OCI-LY7 (cell line): ENCODE measurements at regions not wholly inside any gene's neighbourhood (a gene's known extent, or its start where the extent isn't known, plus 50 kb on each side); places are given as distances from the start of the nearest gene placed in this dataset.

Experiments
- BruUV-seq: library from RNA; stranded (reverse); fragments of 400-500 nt; replicated peaks from 2 replicates; lab custom pipeline; 2021; lab: Mats Ljungman, UMichigan
- CTCF ChIA-PET: fragments of 300-600 bp; sonication (Branson Sonifier 250); formaldehyde crosslinking; loops from one replicate; lab custom pipeline; 2022; ENCODE audit warnings: antibody characterized with exemption; ENCODE audit not compliant: unreplicated experiment; lab: Charles Lee
- POLR2A ChIA-PET: fragments of 300-600 bp; sonication (Branson Sonifier 250); formaldehyde crosslinking; loops from one replicate; lab custom pipeline; 2022; ENCODE audit warnings: antibody characterized with exemption; lab: Charles Lee
- DNase-seq: peaks from one replicate; pipeline ENCODE4 v3.0.0-alpha.2; 2015; ENCODE audit warnings: low spot score
- H2AFZ ChIP-seq: fragments of 200-600 bp; sonication (generic), shearing (Covaris generic); 2 replicates; pipeline ENCODE4 v1.6.1; 2014; ENCODE audit warnings: mild to moderate bottlenecking, antibody characterized with exemption, low read length, moderate library complexity
- H3K27ac ChIP-seq: fragments of 200-600 bp; sonication (generic); 2 replicates; pipeline ENCODE4 v1.5.1; 2014; ENCODE audit warnings: mixed run types, low read depth, mild to moderate bottlenecking, moderate library complexity, low read length, inconsistent platforms; ENCODE audit not compliant: poor library complexity, severe bottlenecking
- H3K36me3 ChIP-seq: fragments of 200-600 bp; sonication (generic); 2 replicates; pipeline ENCODE4 v1.6.1; 2014; ENCODE audit warnings: mild to moderate bottlenecking, antibody characterized with exemption, low read length, moderate library complexity, mixed read lengths; ENCODE audit not compliant: insufficient read depth
- H3K4me1 ChIP-seq: fragments of 200-600 bp; sonication (generic); 2 replicates; pipeline ENCODE4 v1.5.1; 2014; ENCODE audit warnings: mild to moderate bottlenecking, low read length; ENCODE audit not compliant: insufficient read depth, poor library complexity, severe bottlenecking
- H3K4me2 ChIP-seq: fragments of 200-600 bp; sonication (generic); 2 replicates; pipeline ENCODE4 v1.6.1; 2014; ENCODE audit warnings: mild to moderate bottlenecking, low read length
- H3K4me3 ChIP-seq: fragments of 200-600 bp; sonication (generic); 2 replicates; pipeline ENCODE4 v1.5.1; 2014; ENCODE audit warnings: mild to moderate bottlenecking, low read depth, low read length; ENCODE audit not compliant: poor library complexity, severe bottlenecking
- H3K79me2 ChIP-seq: fragments of 200-600 bp; sonication (generic); 2 replicates; pipeline ENCODE4 v1.6.1; 2016; ENCODE audit warnings: low read depth, mild to moderate bottlenecking, low read length, moderate library complexity, mixed read lengths; ENCODE audit not compliant: insufficient read depth
- H3K9me2 ChIP-seq: fragments of 200-600 bp; sonication (generic); 2 replicates; pipeline ENCODE4 v1.6.1; 2016; ENCODE audit warnings: mild to moderate bottlenecking, low read length, mixed read lengths; ENCODE audit not compliant: insufficient read depth
- H3K9me3 ChIP-seq: fragments of 200-600 bp; sonication (generic); 2 replicates; pipeline ENCODE4 v1.6.1; 2014; ENCODE audit warnings: mild to moderate bottlenecking, mixed run types, low read length, mixed read lengths
- H4K20me1 ChIP-seq: fragments of 200-600 bp; sonication (generic); 2 replicates; pipeline ENCODE4 v1.6.1; 2014; ENCODE audit warnings: mild to moderate bottlenecking, antibody characterized with exemption, low read length, moderate library complexity, mixed read lengths; ENCODE audit not compliant: insufficient read depth
- CTCF ChIP-seq: fragments of 200-600 bp; sonication (generic); conservative IDR thresholded peaks from 2 replicates; pipeline ENCODE4 v1.5.1; 2014; ENCODE audit warnings: mild to moderate bottlenecking, antibody characterized with exemption, low read length, moderate library complexity, mixed read lengths
- EZH2phosphoT487 ChIP-seq: fragments of 200-600 bp; sonication (generic); IDR thresholded peaks from 2 replicates; pipeline ENCODE4 v1.6.1; 2018; ENCODE audit warnings: low read depth, borderline replicate concordance, mild to moderate bottlenecking, mixed run types, antibody characterized with exemption, low read length, moderate library complexity, mixed read lengths
- intact Hi-C: fragments of 100-400 bp; cut with micrococcal nuclease; formaldehyde crosslinking; loops from one replicate; pipeline ENCODE4 v1.10.0; 2022; ENCODE audit not compliant: unreplicated experiment

DNA sequence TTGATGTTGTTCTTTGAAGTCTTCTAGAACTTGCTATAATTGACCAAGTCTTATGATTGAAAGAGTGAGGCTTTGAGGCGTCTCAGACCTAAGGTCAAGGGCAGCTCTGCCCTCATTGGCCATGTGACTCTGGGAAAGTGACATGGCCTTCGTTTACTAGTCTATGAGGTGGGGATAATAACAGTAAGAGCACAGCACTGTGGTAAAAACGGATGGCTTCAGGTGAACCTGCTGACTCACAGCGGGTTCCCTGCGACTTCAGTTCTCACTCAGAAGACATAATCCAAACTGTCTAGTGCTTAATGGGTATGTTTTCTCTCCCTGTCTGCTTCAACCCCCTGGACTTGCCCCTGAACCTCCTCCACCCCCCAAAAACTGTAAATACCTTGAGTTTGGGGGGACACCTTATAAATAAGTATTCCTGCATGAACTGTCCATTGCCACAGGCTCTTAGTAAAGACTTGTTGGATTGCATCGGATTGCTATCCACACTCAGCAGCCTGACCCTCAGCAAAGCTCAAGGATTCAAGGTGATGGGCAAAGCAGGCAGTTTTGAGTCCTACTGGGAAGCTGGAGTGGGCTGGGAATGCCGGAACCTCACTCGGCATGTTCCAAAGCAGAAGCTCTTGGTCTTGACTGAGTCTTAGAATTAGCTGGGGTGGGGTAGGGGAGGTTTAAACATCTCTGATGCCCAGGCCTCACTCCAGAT lies 304.6 kb downstream of the KLF6 start:
- no peak overlapping the region for H3K4me3 ChIP-seq
- H3K4me2 ChIP-seq, result no peak overlapping the region
- H3K9me3 ChIP-seq, result no peaks in the 10 kb centered on the region
- TF ChIP-seq CTCF, result no peak
- no peak for TF ChIP-seq EZH2phosphoT487
- intact Hi-C loops, result no loop called here
- H4K20me1 ChIP-seq, result no peaks in the 10 kb centered on the region
- no peak for DNase-seq
- CTCF ChIA-PET, result no interaction called here
- BruUV-seq, result no TSS peak
- H3K4me1 ChIP-seq, result peaks cover 32% of the 10 kb centered on the region
- H3K79me2 ChIP-seq, result no peaks in the 10 kb centered on the region
- no peaks in the 10 kb centered on the region for H3K36me3 ChIP-seq
- H2AFZ ChIP-seq, result no peak overlapping the region
- POLR2A ChIA-PET, result interaction anchor here (0.6 kb wide), 1 partner anchor 330 kb away, joined by 3 read pairs; no protein-coding TSS in a partner anchor
- H3K27ac ChIP-seq, result no peak overlapping the region
- H3K9me2 ChIP-seq, result no peaks in the 10 kb centered on the region

DNA sequence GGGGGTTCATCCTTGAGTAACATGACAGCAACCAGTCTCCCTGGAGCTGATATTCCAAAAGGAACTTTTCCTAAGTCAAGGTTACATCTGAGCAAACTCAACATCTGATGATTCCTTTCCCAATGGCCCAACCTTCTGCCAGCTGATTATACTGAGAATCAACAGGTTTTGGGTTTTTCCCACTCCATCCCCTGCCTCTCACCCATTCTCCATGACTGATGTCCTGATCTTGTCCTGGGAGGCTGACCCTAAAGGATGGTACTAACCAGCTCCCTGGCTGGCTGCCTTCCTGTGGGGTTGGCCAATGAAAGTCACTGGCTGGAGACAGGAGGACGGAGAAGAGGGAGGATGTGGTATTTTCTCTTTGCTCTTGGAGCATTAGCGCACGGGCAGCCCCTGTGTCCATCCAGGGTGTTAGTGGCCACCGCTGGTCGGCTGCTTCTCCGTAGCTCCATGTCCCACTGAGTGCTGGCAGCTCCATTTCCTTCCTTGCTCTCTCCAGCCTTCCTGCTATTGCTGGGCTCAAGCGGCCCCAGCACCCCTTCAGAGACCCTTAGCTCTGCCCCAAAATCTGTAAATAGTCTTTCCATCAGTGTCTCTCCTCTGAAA lies 306.2 kb upstream of the PITRM1 start:
- H3K4me3 ChIP-seq, result no peak overlapping the region
- H3K4me2 ChIP-seq, result no peak overlapping the region
- no peaks in the 10 kb centered on the region for H3K36me3 ChIP-seq
- TF ChIP-seq EZH2phosphoT487 (no peak), CTCF (no peak)
- H2AFZ ChIP-seq, result no peak overlapping the region
- BruUV-seq, result no TSS peak
- POLR2A ChIA-PET, result no interaction called here
- no peaks in the 10 kb centered on the region for H3K9me2 ChIP-seq
- CTCF ChIA-PET, result no interaction called here
- DNase-seq, result no peak
- no peaks in the 10 kb centered on the region for H3K79me2 ChIP-seq
- intact Hi-C loops, result no loop called here
- peaks cover 15% of the 10 kb centered on the region for H3K4me1 ChIP-seq
- no peak overlapping the region for H3K27ac ChIP-seq
- H4K20me1 ChIP-seq, result no peaks in the 10 kb centered on the region
- H3K9me3 ChIP-seq, result no peaks in the 10 kb centered on the region

GRCh38 chr10:3478153-3478552 lies 305.6 kb upstream of the PITRM1 start:
- no peak overlapping the region for H3K27ac ChIP-seq
- no peak overlapping the region for H3K4me3 ChIP-seq
- ChIA-PET POLR2A (no interaction called here), CTCF (no interaction called here)
- TF ChIP-seq EZH2phosphoT487 (no peak), CTCF (no peak)
- H3K36me3 ChIP-seq, result no peaks in the 10 kb centered on the region
- H4K20me1 ChIP-seq, result no peaks in the 10 kb centered on the region
- H3K79me2 ChIP-seq, result no peaks in the 10 kb centered on the region
- intact Hi-C loops, result no loop called here
- H3K4me2 ChIP-seq, result no peak overlapping the region
- H2AFZ ChIP-seq, result no peak overlapping the region
- peaks cover 10% of the 10 kb centered on the region for H3K4me1 ChIP-seq
- BruUV-seq, result no TSS peak
- H3K9me2 ChIP-seq, result no peaks in the 10 kb centered on the region
- H3K9me3 ChIP-seq, result no peaks in the 10 kb centered on the region
- DNase-seq, result no peak
